CD4-positive, alpha-beta T cell treated with Interleukin-15 for 1 hour (primary cell): ENCODE measurements at regions not wholly inside any gene's neighbourhood (a gene's known extent, or its start where the extent isn't known, plus 50 kb on each side); places are given as distances from the start of the nearest gene placed in this dataset.

Source experiments
- DNase-seq: peaks from one replicate; pipeline ENCODE4 v3.0.0-alpha.2; 2020

- DNase-seq: no peak
These were observed 61.3 kb upstream of the ITGA4 start for GRCh38 chr2:181395851-181396250.

GRCh38 chr2:181396256-181397123 is 60.7 kb upstream of the ITGA4 start:
- no peak for DNase-seq

- DNase-seq: no peak
These were observed 59.9 kb upstream of the ITGA4 start for GRCh38 chr2:181397331-181397730.

- no peak for DNase-seq
These were observed 59.2 kb upstream of the ITGA4 start for GRCh38 chr2:181398000-181398399.

- DNase-seq: no peak
These were observed 58.2 kb upstream of the ITGA4 start for GRCh38 chr2:181399027-181399426.

- DNase-seq: no peak
These were observed 52.7 kb upstream of the ITGA4 start for GRCh38 chr2:181404472-181404871.

- DNase-seq: no peak
These were observed 50.0 kb upstream of the ITGA4 start for GRCh38 chr2:181407171-181407570.
